PFSK-1 (cell line): ENCODE measurements at regions not wholly inside any gene's neighbourhood (a gene's known extent, or its start where the extent isn't known, plus 50 kb on each side); places are given as distances from the start of the nearest gene placed in this dataset.

Experiments
- FOXP2 ChIP-seq: optimal IDR thresholded peaks from 2 replicates; pipeline ENCODE3; 2011; ENCODE audit warnings: borderline replicate concordance, control low read depth, inconsistent platforms; ENCODE audit not compliant: insufficient read depth; ENCODE audit errors: extremely low read length, extremely low read depth
- POLR2AphosphoS5 ChIP-seq: IDR thresholded peaks from 2 replicates; pipeline ENCODE4 v1.6.1; 2012; ENCODE audit warnings: low read depth, mild to moderate bottlenecking, control low read depth, low read length, moderate library complexity
- REST ChIP-seq, 2 experiments: IDR thresholded peaks; 2 replicates each; pipeline versions ENCODE4 v1.6.1 to v1.8.0; 2011 to 2012; ENCODE audit warnings: low read depth in 2 of 2, low read length in 2 of 2, control low read depth in 1 of 2, inconsistent platforms in 1 of 2, mild to moderate bottlenecking in 1 of 2, moderate library complexity in 1 of 2; ENCODE audit not compliant: insufficient read depth in 1 of 2
- SIN3A ChIP-seq: IDR thresholded peaks from 2 replicates; pipeline ENCODE4 v1.6.1; 2012; ENCODE audit warnings: mild to moderate bottlenecking, low read length, moderate library complexity, borderline replicate concordance; ENCODE audit not compliant: insufficient read depth
- TAF1 ChIP-seq: IDR thresholded peaks from 2 replicates; pipeline ENCODE4 v1.6.1; 2012; ENCODE audit warnings: low read length, control low read depth, borderline replicate concordance; ENCODE audit not compliant: insufficient read depth

GRCh38 chr3:34155108-34155507 lies 356.7 kb downstream of the PDCD6IP start:
- no peak for TF ChIP-seq REST (IDR thresholded peaks at IDR 0.05; ENCODE audit: insufficient read depth in 1 of 2, low read depth in 2 of 2, low read length in 2 of 2)
- TF ChIP-seq SIN3A = no peak
- no peak for TF ChIP-seq TAF1
- TF ChIP-seq FOXP2 = no peak
- no peak for TF ChIP-seq POLR2AphosphoS5

- no peak for TF ChIP-seq SIN3A
- no peak for TF ChIP-seq TAF1
- no peak for TF ChIP-seq POLR2AphosphoS5
- no peak for TF ChIP-seq FOXP2
- TF ChIP-seq REST (IDR thresholded peaks at IDR 0.05; ENCODE audit: insufficient read depth in 1 of 2, low read depth in 2 of 2, low read length in 2 of 2) = no peak
These were observed 357.2 kb downstream of the PDCD6IP start for GRCh38 chr3:34155666-34156065.

GRCh38 chr3:34157491-34157890 lies 359.1 kb downstream of the PDCD6IP start:
- no peak for TF ChIP-seq REST (IDR thresholded peaks at IDR 0.05; ENCODE audit: insufficient read depth in 1 of 2, low read depth in 2 of 2, low read length in 2 of 2)
- TF ChIP-seq FOXP2 = no peak
- TF ChIP-seq TAF1 = no peak
- TF ChIP-seq POLR2AphosphoS5 = no peak
- no peak for TF ChIP-seq SIN3A

- no peak for TF ChIP-seq FOXP2
- TF ChIP-seq REST (IDR thresholded peaks at IDR 0.05; ENCODE audit: insufficient read depth in 1 of 2, low read depth in 2 of 2, low read length in 2 of 2) = no peak
- no peak for TF ChIP-seq POLR2AphosphoS5
- TF ChIP-seq SIN3A = no peak
- TF ChIP-seq TAF1 = no peak
These were observed 361.4 kb downstream of the PDCD6IP start for GRCh38 chr3:34159613-34160420.

- TF ChIP-seq POLR2AphosphoS5 (no peak), TAF1 (no peak), FOXP2 (no peak)
These were observed 376.3 kb downstream of the PDCD6IP start for GRCh38 chr3:34174740-34175139.
